GM20431 (cell line): ENCODE measurements at regions not wholly inside any gene's neighbourhood (a gene's known extent, or its start where the extent isn't known, plus 50 kb on each side); places are given as distances from the start of the nearest gene placed in this dataset.
"Not testable (repeated sequence)": the region's sequence is repeated elsewhere in the genome, so short reads cannot be mapped to it uniquely, and the experiment has no call there.

Experiments used
- in situ Hi-C: fragments of 300-500 bp; cut with MseI, MboI; formaldehyde crosslinking; loops from one replicate; pipeline ENCODE4 v1.15.0; 2020; ENCODE audit warnings: low sequenced_read_pairs; ENCODE audit not compliant: unreplicated experiment

DNA sequence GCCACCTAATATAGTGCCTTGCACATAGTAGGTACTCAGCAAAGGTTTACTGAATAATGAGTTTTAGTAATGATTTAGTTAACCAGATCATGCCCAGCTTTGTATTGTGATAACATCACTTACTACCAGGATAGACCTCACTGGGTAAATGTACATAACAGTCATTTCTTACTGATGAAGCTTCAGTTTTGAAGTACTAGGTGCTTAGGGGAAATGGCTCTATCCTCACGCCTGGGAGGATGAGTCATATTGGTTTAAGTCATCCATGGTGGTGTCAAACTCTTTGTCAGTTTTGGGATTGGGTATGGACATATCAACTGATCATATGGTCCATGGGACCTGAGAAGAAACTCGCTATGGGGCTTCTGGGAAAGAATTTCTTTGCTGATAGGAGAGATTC lies 90.6 kb upstream of the USP24 start:
- in situ Hi-C loops = no loop called here

DNA sequence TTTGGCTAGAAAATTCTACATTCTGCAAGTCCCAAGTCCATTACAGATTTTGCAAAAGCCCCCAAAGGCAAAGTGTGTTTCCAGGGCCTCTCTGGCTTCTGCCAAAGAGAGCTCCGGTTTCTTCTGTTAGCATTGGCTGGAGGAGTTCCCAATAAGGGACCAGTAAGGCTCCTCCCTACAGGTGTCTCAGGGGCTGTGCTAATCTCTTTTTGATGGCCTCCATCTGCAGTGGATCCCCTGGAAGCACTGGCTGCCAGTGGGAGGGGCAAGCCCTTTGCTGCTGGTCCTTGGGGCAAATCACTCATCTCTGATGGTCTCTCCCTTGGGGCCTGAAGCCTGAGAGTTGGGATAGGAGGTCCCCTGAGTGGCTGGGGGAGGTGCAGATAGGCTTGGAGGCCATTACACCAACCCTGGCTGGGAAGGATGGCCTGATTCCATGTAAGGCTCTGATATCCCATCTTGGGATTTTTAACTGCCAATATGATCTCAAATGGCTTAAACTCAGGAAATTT lies 89.1 kb upstream of the USP24 start:
- in situ Hi-C loops = no loop called here

DNA sequence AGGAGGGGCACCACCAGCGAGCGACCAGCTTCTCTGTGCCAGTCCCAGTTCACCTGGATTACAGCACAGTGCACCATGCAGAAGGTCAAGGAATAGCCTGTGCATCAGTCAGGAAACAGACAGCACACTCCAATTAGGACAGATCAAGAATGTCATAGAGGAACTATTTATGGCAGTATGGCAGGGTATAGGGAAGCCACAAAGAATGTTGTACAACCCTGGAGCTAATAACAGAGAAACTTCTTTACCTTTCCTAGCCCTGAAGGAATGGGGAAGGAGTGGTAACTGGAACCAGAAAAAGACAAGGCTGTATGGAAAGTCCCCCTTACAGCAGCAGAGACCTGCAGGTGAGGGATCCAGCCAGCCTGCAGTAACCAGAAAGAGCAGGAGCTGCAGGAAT lies 87.8 kb upstream of the USP24 start:
- in situ Hi-C loops = no loop called here

DNA sequence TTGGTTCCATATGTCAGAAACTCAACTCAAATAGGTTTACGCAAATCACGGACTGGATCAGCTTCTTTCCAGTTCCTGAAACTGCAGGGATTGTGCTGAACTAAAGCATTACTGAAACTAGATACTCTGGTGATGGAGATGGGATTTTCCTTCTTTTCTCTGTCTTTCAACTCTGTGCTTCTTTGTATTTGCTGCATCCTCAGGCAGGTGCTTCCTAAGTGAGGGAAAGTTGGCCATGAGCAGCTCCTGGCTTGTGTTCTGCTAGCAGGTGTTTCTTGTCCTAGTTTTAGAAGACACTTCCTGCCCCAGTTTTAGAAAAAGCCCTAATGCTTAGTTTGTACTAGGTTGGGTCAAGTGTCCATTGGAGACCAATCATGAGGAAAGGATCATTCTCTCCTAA lies 86.7 kb upstream of the USP24 start:
- in situ Hi-C loops = no loop called here

DNA sequence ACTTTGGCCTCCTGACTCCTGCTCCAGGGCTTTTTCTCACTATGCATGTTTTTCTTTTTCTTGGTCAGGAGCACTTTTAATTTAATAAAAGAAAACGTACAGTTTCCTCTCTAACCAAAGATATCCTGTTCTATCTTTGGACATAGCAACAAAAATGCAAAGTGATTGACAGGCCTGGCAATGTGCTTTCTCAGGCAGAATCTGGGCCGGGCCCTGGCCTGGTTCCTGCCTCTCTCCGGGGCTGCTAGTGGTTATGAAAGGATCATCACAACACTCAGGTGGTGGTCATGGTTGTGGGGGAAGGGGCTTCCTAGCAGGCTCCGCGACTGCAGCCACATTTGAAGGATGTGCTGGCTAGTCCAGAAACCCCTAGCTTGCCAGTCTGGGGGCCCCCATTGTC lies 85.8 kb upstream of the USP24 start:
- in situ Hi-C loops = no loop called here

DNA sequence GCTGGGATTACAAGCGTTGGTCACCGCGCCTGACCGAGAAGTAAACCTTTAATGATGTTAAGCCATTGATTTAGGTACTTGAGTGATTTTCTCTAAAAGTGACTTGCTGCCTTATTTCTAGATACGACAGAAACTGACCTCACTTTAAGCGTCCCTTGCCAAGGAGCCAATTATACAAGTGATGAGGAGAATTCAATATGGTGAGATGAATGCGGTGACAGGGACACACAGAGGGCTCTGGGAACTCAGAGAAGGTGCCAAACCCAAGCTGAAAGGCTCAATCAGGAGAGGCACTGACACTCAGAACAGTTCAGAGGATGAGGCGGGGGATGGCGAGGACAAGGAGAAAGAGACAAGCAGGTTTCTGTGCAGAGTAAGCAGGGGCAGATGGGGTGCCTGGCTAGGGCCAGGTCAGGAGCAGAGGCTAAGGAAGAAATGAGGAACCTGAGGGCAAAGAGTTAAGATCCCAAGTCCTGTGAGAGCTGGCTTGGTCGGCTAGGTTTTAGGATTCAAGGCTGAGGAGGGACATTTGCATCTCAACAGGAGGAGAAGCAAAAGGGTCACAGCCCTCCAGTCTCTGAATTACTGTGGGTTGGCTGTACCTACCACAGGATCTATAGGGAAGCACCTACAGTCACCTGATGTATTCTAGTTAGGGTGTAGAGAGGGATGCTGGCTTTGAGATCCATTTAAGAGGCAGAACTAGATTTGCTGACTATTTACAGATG lies 83.2 kb upstream of the USP24 start:
- in situ Hi-C loops = no loop called here

DNA sequence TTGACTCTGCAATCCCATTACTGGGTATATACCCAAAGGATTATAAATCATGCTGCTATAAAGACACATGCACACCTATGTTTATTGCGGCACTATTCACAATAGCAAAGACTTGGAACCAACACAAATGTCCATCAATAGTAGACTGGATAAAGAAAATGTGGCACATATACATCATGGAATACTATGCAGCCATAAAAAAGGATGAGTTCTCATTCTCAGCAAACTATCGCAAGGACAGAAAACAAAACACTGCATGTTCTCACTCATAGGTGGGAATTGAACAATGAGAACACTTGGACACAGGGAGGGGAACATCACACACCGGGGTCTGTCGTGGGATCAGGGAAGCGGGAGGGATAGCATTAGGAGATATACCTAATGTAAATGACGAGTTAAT lies 81.1 kb upstream of the USP24 start:
- in situ Hi-C loops = not testable (repeated sequence)

DNA sequence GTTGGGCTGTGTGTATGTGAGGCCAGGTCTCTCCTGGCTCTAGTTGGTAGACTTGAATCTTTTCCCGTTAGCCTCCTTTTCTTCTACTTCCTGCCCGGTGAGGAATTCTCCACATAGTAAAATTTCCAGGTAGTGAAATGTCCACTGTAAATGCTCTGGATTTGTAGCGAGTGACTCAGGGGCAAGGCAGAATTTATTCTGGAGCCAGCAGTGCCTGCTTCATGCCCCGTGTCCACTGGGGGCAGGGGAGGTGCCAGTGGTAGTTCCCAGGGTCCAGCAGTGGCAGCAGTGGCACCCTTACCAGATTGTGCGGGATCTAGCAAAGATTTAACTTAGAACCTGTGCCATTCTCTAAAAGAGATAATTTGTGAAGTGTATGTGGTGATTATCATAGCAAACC lies 74.5 kb upstream of the USP24 start:
- in situ Hi-C loops = no loop called here

DNA sequence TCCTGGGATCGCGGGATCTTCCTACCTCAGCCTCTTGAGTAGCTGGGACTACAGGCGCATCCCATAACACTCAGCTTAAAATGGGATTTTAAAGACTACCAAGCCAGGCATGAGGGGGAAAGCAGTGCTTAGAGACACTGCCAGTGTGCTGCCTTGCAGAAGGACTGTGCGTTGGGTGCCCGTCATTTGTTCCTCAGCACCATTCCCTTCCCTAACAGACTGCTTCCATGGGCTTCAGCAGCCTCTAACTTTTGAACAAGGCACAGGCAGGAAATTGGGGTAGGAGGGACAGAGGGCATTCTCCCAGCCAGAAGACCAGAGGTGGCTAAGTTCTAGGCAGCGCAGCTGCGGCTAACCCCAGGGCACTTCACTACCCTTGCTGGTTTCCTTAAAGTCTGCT lies 73.9 kb upstream of the USP24 start:
- in situ Hi-C loops = no loop called here

DNA sequence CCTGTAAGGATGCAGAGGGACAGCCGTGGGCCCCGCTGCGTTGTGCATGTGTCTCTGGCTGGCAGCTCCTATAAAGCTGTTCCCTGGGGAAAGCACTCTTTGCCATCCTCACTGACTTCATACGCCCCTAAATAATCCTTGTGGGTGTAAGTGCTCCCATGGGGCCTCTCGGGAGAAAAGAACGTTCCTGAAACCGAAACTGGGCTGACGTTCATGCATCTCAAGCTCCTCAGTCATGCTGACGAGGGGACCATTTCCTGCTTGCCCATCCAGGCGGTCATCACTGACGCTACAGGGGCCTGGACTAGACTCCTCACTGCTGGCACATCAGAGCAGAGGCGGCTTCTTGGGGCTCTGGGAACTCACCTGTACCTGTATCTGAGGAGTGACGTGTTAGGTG lies 73.1 kb upstream of the USP24 start:
- in situ Hi-C loops = no loop called here

DNA sequence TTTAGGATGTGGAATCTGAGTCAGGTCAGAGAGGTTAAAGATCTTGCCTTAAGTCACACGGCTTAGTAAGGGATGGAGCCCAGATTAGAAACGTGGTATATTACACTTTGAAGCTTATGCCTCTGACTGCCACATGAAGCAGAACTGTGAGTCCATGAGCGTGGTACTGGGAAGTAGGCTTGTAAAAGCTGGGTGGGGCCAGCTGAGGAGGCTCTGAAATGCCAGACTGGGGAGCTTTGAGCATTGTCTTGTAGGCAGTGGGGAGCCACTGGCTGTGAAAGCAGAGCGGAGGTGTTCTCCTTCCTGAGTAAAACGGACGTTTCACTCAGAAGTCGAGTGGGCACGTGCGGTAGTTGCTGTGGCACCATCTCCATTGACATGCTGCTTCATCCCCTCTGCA lies 72.6 kb upstream of the USP24 start:
- in situ Hi-C loops = no loop called here

DNA sequence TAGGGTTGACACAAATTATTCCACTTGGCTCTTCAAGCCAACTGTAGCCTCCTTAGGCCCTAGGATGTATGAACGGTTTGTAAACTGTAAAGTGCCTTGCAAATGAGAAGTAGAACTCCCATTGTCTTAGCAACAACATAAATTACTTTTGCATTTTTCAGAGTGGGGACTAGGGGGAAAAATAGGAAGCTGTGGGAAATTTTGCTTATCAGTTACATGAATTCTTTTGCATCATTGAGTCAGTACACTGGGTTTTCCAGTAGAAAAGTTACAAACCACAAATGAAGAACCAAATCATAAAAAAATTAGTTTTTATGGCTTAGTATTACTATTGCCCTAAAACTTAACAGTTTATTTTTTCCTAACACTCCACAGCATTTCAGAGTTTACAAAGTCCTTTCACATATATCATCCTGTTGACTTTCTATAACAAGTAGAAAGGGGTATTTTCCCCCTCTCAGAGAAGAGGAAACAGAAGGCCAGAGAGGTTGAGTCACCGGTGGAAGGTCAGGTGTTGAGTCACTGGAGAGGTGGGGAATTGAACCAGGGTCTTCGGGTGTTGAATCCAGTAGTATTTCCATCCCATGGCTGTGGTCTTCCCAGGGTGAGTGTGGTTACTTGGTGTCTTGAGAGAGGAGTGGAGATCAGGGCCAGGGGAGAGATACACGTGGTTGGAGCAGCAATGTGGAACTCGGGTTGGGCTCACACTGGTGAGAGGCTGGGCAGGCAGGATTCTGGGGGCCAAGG lies 71.9 kb upstream of the USP24 start:
- in situ Hi-C loops = no loop called here

DNA sequence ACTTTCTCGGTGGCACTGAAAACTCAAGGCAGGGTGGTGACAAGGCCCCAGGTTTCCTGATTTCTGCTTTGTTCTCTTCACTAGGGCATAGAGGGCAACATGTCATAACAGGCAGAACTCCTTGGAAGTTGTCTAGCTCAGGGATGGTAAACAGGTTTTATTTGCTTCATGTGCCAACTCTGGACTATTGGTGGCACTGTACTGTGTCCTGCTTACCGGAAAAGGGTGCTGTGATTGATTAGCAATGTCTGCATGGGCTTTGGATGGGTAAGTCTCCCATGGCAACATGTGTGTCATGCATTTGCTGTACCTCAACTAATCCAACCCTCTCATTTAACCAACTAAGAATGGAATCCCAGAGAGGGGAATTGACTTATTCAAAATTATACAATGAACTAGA lies 70.7 kb upstream of the USP24 start:
- in situ Hi-C loops = no loop called here

DNA sequence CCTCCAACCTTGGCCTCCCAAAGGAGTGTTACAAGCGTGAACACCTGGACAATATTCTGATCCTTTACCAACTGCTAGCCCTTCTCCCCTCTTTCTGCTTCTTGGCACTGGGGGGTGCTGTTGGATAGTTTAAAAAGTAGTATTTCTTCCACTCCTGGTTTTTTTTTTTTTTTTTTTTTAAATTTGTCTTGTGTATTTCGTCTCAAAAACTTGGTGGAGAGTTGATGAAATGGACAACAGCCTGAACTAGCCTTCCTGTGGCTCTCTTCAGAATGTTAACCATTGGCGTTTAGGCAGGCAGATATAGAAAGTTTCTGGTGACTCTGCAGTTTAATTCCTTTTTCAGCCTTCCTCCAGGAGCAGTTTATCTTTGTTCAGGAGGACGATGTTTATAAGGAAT lies 69.7 kb upstream of the USP24 start:
- in situ Hi-C loops = no loop called here

DNA sequence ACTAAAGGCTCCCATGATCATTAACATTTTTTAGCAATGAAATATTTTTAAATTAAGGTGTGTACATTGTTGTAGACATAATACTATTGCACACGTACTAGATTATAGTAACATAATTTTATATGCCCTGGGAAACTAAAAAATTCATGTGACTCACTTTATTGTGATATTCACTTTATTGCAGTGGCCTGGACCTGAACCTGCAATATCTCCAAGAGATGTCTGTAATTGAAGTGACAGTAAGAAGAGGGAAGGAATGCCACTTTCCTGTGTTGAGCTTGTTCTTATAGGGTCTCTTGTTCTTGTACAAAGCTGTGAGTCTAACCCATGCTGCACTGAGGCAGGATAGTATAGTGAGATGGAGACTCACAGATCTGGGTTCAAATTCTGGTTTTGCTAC lies 66.9 kb upstream of the USP24 start:
- in situ Hi-C loops = no loop called here

DNA sequence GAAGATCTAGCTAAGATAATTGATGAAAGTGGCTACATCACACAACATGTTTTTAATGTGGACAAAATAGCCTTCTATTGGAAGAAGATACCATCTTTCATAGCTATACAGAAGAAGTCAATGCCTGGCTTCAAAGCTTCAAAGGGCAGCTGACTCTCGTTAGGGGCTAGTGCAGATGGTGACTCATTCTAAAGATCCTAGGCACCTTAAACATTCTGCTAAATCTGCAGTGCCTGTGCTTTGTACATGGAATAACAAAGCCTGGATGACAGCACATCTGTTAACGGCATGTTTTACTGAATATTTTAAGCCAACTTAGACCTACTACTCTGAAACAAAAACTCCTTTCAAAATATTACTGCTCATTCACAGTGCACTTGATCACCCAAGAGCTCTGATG lies 65.6 kb upstream of the USP24 start:
- in situ Hi-C loops = no loop called here

DNA sequence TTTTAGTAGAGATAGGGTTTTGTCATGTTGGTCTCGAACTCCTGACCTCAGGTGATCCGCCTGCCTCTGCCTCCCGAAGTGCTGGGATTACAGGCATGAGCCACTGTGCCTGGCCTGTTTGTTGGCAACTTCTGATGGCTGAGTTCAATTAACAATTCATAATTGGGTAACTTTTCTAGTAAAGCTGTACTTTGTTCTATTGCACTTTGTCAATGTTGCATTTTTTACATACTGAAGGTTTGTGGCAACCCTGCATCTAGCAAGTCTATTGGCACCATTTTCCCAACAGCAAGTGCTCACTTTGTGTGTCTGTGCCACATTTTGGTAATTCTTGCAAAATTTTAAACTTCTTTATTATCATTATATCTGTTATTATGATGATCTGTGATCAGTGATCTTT lies 64.5 kb upstream of the USP24 start:
- in situ Hi-C loops = loop anchor here (10.0 kb wide), 1 partner anchor 145 kb away; no protein-coding TSS in a partner anchor

DNA sequence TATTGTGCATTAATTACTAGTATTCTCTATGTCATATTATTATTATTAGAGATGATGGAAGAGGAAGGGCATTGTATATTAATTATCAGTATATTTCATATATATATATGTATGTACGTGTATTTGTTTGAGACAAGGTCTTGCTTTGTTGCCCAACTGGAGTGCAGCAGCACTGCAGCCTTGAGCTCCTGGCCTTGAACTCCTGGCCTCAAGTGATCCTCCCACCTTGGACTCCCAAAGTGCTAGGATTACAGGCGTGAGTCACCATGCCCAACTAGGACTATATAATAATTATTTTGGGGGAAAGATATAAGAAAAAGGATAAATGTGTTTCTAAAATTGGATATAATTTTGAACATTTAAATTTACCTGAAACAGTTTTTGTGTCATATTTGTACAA lies 63.2 kb upstream of the USP24 start:
- in situ Hi-C loops = loop anchor here (10.0 kb wide), 1 partner anchor 144 kb away; no protein-coding TSS in a partner anchor

DNA sequence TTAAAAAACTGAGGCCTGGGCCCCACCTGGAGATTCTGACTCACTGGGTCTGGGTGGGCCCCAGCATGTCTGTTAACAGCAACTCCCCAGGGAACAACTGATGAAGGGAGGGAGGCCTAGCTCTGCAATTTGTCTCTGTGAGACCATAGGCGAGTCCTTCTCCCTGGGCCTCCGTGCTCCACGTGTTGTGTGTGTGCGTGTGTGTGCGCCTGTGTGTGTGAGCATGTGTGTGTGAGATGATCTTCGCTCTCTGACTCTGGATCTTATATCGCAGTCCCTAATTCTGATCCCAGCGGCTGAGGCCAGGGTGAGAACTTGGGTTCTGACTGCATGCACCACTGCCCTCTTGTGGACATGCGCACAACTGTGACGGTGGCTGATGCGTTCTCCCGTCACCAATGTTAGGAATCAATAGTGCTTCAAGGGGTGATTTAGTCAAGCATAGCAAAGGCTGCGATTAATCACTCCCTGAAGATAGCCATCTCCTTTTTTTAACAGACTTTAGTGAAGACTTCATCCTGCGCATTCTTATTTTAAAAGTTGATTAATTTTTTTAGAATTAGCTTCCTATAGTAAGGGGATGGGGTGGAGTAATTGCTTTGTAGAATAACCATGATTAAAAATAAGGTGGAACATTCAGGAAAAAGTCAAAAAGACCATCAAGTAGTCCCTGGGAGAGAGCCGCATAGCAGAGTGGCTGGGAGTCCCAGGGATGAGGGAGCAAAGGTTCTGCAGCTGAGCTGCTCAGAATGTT lies 62.4 kb upstream of the USP24 start:
- in situ Hi-C loops = loop anchor here (10.0 kb wide), 1 partner anchor 143 kb away; no protein-coding TSS in a partner anchor

DNA sequence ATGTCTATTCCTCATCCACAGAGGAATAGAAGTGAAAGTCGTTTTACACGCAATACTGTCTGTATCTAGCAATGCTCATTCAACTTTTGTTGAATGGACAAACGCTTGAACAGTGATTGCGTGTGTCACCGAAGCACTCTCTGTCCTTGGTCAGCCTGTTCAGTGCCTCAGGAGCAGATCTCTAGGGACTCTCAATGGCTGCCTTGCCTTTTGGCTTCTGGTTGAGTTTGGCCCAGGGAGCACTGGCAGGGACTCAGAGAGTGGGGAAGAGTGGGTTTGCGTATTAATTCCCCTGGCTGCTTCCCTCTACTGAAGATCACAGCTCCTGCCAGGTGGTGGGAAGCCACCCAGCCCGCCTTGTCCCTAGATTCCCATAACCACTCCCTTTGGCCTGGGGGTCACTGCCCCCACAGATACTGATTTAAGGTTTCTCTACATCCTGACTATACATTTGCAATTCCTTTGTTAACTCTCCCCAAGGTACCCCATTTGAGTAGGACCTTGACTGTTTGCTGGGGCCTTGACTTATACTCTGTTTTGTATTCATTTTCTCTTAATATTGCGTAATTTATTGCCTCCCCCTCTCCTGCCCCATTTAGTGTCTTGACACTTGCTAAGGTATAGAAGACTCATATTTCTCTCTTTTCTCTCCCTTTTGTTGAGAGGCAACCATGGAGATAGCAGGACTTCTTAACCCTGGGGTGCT lies 61.7 kb upstream of the USP24 start:
- in situ Hi-C loops = loop anchor here (10.0 kb wide), 1 partner anchor 142 kb away; no protein-coding TSS in a partner anchor
